ENCODE measurements at regions not wholly inside any gene's neighbourhood (a gene's known extent, or its start where the extent isn't known, plus 50 kb on each side); places are given as distances from the start of the nearest gene placed in this dataset.

DNA sequence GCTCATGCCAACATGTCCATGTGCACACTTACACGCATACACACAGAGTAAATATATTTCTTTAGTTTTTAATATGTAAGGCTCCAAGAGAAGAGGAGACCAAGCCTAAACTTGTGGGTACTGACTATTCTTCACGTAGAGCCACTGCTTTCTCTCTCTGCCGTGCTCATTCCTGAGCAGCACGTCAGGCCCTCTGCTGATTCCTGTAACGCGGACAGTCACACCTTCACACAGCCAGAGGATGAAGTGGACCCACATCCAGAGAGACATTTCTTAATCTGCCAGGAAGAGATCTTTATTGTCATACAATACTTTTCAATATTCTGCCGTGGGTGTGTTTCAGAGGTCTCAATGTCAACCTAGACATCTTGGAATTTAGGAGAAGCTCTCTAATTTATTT, 560.7 kb downstream of the STK39 start:
- no peak for TF ChIP-seq POLR2A (IDR thresholded peaks at IDR 0.05)
- no peak for TF ChIP-seq CTCF (IDR thresholded peaks at IDR 0.05)

Data from transverse colon (tissue), 3 donors.